NCI-H146 treated with DMSO at 0.1 percent for 48 hours (cell line): ENCODE measurements at regions not wholly inside any gene's neighbourhood (a gene's known extent, or its start where the extent isn't known, plus 50 kb on each side); places are given as distances from the start of the nearest gene placed in this dataset.

Experiments
- DNase-seq: peaks from one replicate; lab custom pipeline; 2025; ENCODE audit not compliant: unreplicated experiment; lab: John Stamatoyannopoulos, UW

DNA sequence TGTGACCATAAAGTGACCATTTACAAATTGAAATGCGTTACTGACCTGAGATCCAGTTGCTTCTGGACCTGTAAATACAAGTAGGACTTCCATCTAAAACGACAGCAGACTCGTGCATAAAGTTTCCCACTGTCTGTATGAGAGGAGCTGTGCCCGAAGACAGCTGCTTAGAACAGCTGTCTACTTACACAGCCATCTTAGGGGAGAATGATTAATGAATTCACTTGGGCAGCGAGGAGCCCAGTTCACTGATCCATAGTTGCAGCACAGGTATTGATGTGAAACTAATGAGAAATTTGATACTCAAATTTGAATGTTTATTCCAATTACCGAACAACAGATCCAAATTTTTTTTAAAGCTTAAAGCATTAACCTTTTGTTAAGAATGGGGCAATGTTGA is 748.1 kb downstream of the NR2F2 start:
- DNase-seq, result no peak

DNA sequence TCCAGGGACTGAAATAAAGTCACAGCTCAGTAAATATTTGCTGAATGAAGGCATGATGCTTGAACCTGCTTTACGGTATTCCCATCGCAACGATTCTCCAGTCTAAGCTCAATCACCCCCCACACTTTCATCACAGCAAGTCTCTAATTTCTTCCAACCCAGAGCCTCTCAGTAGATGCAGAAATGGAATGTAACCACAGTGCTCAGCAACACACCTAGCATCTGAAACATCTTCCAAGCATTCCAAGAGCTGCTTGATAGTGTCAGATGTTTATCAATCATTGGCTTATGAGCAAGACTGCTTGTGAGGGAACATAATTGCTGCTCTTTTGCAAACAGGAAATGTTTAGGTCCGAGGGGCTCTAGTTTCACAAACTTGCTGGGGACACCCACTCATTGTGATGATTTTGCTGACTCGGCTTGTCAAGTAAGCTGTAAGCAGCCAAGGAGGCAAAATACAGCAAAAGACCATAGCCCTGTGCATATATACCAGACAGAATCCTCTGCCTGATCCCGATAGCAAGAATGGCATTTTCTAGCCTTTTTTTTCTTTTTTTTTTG is 751.2 kb downstream of the NR2F2 start:
- DNase-seq, result no peak

DNA sequence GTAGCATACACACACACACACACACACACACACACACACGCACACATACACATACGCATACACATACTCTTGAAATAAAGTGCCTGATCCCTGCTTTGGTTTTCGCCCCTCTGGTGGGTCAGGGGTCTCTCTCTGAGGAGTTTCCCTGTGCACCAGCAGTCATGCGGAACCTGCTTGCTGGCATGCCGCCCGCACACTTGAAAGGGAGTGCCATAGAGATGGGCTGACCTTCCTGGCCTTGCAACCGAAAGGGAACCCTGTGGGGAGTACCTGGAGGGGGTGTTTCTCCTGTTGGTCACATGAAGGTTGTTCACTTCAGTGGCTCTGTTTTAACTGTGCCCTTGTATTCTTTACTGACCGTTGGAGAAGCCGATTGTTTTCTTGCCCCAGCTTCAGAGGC is 752.3 kb downstream of the NR2F2 start:
- DNase-seq, result no peak

DNA sequence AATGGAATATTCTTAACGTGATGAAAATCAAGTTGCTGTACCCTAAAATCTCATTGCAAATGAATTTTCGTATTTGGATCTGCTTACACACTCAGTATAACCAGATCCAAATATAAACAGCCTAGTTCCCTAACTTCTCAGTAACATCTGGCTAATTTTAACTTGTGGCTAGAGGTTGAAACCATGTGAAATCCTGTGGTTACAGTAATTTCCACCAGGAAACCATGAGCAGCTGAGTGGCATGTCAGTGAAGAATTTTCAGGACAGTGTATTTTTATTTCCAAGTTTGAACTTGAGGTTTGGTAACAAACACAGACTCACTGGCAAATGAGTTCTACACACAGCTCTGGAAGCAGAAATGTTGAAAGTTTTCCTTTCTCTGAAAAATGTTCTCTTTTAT is 754.1 kb downstream of the NR2F2 start:
- DNase-seq, result no peak

DNA sequence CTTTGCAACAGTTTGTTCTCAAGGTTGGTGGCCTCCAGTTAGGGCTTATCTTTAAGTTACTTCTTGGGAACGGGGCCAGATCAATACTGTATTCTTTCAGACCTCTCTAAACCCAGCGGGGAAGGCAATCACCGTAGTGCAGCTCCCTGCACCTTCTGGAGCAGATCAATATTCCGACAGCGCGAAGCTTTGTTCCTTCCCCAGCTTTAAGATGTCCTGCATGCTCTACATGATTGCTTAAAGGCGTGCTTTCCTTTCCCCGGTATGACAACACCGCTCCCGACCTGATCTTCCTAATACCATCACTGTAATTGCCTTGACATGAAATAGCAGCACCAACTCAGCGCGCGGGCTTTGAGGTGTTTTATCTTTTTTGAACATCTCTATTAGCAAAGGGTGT is 755.2 kb downstream of the NR2F2 start:
- no peak for DNase-seq

- DNase-seq, result no peak
These were observed 756.7 kb downstream of the NR2F2 start for GRCh38 chr15:97087006-97087741.

DNA sequence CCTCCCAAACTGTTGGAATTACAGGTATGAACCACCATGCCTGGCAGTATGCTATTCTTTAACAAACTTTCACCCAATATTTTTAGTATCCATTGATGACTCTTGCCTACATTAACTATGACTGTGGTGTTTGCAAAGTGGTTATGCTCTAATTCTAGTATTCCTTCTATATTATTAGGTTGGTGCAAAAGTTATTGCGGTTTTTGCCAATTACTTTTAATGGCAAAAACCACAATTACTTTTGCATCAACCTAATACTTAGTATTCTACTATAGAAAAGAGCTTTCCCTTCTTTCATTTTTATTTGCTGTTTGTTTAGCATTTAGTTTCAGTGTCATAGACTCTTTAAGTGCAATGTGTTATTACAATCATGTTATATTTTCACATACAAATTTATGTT is 760.6 kb downstream of the NR2F2 start:
- no peak for DNase-seq

DNA sequence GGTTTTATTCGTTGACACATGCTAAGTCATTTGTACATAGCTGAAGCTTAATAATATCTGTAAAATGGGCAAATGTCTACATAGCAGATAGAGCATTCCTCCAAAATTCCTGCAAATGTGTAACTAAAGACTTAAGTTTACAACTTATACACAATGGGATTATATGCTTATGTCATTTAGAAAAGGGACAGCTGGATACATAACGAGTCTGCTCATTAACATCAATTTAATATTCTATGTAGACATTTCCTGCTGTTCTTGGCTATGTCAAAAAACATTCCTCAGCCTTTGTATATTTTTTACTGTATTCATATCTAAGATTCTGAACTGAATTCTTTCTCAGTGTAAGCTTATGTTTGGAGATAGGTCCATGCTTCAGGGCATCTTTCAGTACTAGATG is 762.2 kb downstream of the NR2F2 start:
- no peak for DNase-seq

DNA sequence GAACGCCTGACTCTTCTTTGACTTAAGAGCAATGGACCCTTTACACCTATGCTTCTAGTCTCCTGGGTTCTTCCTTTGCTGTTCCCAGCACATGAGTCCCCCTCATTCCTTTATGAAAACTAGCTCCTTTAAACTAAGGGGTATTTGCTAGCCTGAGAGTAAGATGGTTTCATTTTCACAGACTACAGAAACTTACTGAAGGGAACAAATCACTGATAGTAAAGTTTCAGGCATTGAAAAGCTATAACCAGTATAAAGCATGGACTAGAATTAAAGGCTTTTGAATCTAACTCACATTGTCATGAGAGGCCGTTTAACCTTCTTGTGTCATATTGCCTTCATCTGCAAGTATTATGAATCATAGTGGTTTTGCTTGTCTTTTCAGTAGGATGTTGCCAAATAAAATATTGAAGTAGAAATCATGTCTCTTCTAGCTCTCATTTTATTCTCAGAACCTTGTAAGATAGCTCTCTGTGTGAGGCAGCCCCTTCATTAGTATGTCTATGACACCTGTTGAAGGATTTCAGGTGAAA is 765.9 kb downstream of the NR2F2 start:
- DNase-seq, result no peak

DNA sequence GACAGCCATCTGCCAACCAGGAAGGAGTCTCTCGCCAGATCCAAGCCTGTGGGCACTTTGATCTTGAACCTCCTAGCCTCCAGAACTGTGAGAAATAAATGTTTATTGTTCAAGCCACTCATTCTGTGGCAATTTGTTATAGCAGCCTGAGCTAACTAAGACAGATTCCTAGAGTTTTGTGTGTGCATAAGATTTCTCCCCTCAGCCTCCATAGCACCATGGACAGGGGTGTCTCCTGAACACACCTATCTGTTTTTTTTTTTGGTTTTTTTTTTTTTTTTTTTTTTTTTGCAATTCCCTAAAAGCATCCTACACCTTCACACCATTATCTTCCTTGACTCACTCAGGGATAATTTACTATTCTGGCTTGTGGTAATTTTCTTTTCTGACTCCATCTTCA is 768.5 kb downstream of the NR2F2 start:
- DNase-seq, result no peak

- DNase-seq, result no peak
These were observed 771.1 kb downstream of the NR2F2 start for GRCh38 chr15:97101572-97101971.

GRCh38 chr15:97114900-97115760 is 784.6 kb downstream of the NR2F2 start:
- DNase-seq, result no peak

DNA sequence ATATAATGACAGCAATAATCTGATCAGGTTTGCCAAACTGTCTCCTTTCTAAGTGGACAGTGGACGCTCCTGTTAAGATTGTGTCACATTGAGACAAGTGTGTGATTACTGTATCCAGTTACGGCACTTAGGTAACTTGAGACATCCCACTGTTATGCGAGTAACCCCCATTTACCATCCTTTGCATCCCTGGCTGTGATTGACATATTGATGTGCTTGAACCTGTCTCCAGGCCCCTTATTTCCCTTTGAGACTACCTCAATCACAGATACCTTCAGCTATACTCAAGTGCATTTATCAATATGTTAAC is 785.2 kb downstream of the NR2F2 start:
- no peak for DNase-seq

GRCh38 chr15:97124790-97125189 is 794.3 kb downstream of the NR2F2 start:
- no peak for DNase-seq

DNA sequence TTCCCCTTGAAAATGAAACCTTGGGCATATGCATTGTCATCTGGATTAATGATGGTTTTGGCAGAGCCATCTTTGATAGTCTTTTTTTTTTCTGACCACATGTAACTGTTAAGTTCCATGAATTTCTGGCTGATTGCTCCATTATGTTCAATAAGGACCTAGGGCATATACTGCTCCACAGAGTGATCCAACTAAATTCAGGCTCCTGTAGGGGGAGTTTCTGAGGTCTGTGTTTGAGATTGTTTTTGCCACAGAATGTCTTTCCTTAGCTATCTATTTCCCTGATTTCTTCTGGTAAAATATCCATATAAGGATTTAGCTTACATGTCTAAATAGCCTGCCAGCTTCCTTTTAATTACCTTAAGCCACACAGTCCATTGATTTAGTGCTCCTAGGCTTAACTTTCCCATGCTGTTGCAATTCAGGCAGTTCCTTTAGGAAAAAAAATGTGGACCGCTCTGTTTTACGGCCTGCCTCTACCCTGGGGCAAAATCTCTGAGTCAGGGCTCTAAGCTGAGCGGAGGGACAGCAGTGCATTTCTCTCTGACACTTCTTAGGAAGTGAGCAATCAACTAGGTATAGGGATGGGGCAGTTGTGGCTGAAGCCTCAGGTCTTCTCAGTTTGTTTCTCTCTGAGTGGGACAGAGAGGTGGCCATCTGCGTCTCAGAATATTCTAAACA is 796.2 kb downstream of the NR2F2 start:
- DNase-seq, result no peak

GRCh38 chr15:97129674-97130073 is 799.2 kb downstream of the NR2F2 start:
- no peak for DNase-seq

DNA sequence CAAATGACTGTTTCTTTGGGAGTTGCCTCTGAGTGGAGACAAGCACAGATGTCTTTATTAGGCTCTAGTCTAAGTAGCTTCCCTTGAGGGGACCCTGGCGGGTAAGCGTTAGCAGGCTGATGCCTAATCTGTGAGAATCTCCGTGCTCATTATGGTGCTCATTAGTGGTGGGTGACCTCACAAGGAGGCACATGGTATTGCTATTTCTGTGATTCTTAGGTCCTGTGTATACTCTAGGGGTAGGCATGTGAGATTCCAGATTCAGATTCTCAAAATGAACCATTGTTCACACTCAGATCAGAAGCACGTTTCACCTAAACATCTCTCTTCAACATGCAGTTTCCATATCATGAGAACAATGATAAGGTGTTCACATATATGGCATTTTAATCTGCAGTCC is 809.7 kb downstream of the NR2F2 start:
- no peak for DNase-seq

DNA sequence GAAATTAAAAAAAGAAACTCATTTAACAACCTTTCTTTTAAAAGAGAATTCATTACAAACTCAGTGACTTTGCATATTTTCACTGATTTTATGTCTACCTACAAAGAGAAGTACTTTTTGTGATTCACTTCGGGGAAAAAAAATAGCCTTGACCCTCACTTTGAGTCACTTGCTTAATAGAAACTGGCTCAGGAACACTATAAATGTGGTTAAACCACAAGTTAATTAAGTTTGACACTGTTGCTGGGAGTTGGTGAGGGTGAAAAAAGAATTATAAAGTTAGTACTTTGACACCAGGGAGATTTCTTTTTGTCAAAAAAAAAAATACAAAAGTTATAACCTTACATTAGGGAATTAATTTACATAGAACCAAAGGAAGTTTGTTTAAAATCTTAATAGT is 810.9 kb downstream of the NR2F2 start:
- no peak for DNase-seq

DNA sequence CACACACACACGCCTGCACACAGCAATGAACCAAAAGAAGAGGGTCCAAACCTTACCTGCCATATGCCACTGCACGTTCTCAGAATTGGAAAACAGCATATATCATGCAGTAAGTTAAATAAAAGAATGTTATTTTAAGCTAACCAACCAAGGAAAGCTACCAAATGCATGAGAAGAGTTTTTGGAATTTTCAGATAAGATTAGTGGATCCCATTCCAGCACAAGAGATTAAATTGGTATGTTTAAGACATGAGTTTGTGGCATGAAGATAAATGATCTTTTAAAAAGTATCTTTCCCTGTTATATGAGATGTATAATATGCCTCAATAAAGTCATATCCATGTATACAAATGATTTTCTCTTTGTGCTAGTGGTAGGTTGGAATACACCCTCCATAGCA is 811.4 kb downstream of the NR2F2 start:
- no peak for DNase-seq

GRCh38 chr15:97143592-97144376 is 813.3 kb downstream of the NR2F2 start:
- DNase-seq, result no peak

DNA sequence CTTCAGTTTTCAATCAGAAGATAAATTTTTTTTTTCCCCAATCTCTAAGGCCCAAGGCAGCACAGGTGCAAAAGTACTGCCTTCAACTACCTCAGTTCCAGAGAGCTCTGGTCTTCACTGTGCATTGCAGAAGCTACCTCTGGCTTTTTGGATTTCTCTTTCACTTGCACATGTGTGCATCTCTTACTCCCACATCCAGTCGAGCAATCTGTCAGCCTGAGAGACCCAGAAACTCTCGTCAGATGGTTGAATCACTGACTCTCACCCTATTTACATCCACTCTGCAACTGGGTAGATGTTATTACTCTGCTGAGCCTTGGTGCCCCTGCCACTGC is 813.8 kb downstream of the NR2F2 start:
- DNase-seq, result no peak
